Panc1 (cell line): ENCODE measurements at regions not wholly inside any gene's neighbourhood (a gene's known extent, or its start where the extent isn't known, plus 50 kb on each side); places are given as distances from the start of the nearest gene placed in this dataset.

Experiments used
- ATAC-seq: fragments of 200-7000 bp; cut with Tn5 transposase; 2 replicates; pipeline ENCODE4 v1.9.1; 2020; ENCODE audit warnings: mild to moderate bottlenecking, moderate library complexity
- BruUV-seq: library from RNA; stranded (reverse); fragments of 400-500 nt; replicated peaks from 2 replicates; lab custom pipeline; 2021; lab: Mats Ljungman, UMichigan
- CTCF ChIA-PET: fragments of 300-600 bp; sonication (Branson Sonifier 250); formaldehyde crosslinking; loops from one replicate; lab custom pipeline; 2022; ENCODE audit warnings: antibody characterized with exemption; lab: Charles Lee
- POLR2A ChIA-PET: fragments of 300-600 bp; sonication (Branson Sonifier 250); formaldehyde crosslinking; loops from one replicate; lab custom pipeline; 2022; ENCODE audit warnings: antibody characterized with exemption; lab: Charles Lee
- DNase-seq: peaks from one replicate; pipeline ENCODE4 v3.0.0-alpha.2; 2010; ENCODE audit warnings: low read depth, low spot score
- H3K27ac ChIP-seq: 2 replicates; pipeline ENCODE4 v1.5.1; 2011; ENCODE audit warnings: mild to moderate bottlenecking, low read length, inconsistent platforms
- H3K27me3 ChIP-seq: fragments of 200-500 bp; sonication (Bioruptor generic); 2 replicates; pipeline ENCODE4 v1.6.0; 2014; ENCODE audit warnings: low read length, inconsistent platforms; ENCODE audit not compliant: control insufficient read depth, insufficient read depth
- H3K36me3 ChIP-seq: fragments of 200-500 bp; sonication (Bioruptor generic); 2 replicates; pipeline ENCODE4 v1.5.1; 2014; ENCODE audit warnings: inconsistent platforms, mild to moderate bottlenecking, low read length, moderate library complexity; ENCODE audit not compliant: control insufficient read depth, insufficient read depth
- H3K4me1 ChIP-seq: 2 replicates; pipeline ENCODE4 v1.5.1; 2011; ENCODE audit warnings: inconsistent platforms, mild to moderate bottlenecking, low read length, moderate library complexity; ENCODE audit not compliant: control insufficient read depth, insufficient read depth
- H3K4me3 ChIP-seq, 2 experiments: 2 replicates each; pipeline ENCODE4 v1.5.1; 2011 to 2012; ENCODE audit warnings: low read depth in 2 of 2, low read length in 2 of 2, mild to moderate bottlenecking in 2 of 2, inconsistent platforms in 1 of 2, moderate library complexity in 1 of 2
- H3K9me3 ChIP-seq: fragments of 200-500 bp; sonication (Bioruptor generic); 2 replicates; pipeline ENCODE4 v1.5.1; 2014; ENCODE audit warnings: low read depth, mild to moderate bottlenecking, inconsistent platforms, low read length, moderate library complexity; ENCODE audit not compliant: control insufficient read depth, insufficient read depth
- CTCF ChIP-seq: fragments of 450-650 bp; IDR thresholded peaks from 2 replicates; pipeline ENCODE4 v1.5.1; 2017; ENCODE audit warnings: mild to moderate bottlenecking
- POLR2AphosphoS5 ChIP-seq: IDR thresholded peaks from 2 replicates; pipeline ENCODE4 v1.6.1; 2012; ENCODE audit warnings: mild to moderate bottlenecking, low read depth, low read length, moderate library complexity
- SIN3A ChIP-seq: IDR thresholded peaks from 2 replicates; pipeline ENCODE4 v1.6.1; 2012; ENCODE audit warnings: low read depth, mild to moderate bottlenecking, low read length, moderate library complexity, borderline replicate concordance; ENCODE audit not compliant: insufficient read depth
- TCF7L2 ChIP-seq: IDR thresholded peaks from 2 replicates; pipeline ENCODE4 v1.6.1; 2011; ENCODE audit warnings: mild to moderate bottlenecking, low read depth, low read length, inconsistent platforms
- in situ Hi-C: cut with HindIII; loops from 2 replicates; pipeline ENCODE4 v1.10.0; 2016; ENCODE audit warnings: low sequenced_read_pairs, low pct_unique_long_range_greater_than_20kb
- intact Hi-C: fragments of 100-400 bp; cut with micrococcal nuclease; formaldehyde crosslinking; loops from one replicate; pipeline ENCODE4 v1.10.0; 2022; ENCODE audit not compliant: unreplicated experiment
- TF ChIP-seq, protein P1 (sequence below), 2 experiments: IDR thresholded peaks; 2 replicates each; pipeline ENCODE4 v1.6.1; 2011 to 2012; ENCODE audit warnings: low read depth in 2 of 2, control low read depth in 1 of 2, low read length in 1 of 2, mild to moderate bottlenecking in 1 of 2, moderate library complexity in 1 of 2; ENCODE audit not compliant: insufficient read depth in 1 of 2

- H3K9me3 ChIP-seq = no peaks in the 10 kb centered on the region
- POLR2A ChIA-PET = no interaction called here
- intact Hi-C loops (no loop called here), in situ Hi-C loops (no loop called here)
- no peaks in the 10 kb centered on the region for H3K36me3 ChIP-seq
- TF ChIP-seq CTCF (no peak), SIN3A (no peak), POLR2AphosphoS5 (no peak), TCF7L2 (no peak)
- TF ChIP-seq, protein P1, sequence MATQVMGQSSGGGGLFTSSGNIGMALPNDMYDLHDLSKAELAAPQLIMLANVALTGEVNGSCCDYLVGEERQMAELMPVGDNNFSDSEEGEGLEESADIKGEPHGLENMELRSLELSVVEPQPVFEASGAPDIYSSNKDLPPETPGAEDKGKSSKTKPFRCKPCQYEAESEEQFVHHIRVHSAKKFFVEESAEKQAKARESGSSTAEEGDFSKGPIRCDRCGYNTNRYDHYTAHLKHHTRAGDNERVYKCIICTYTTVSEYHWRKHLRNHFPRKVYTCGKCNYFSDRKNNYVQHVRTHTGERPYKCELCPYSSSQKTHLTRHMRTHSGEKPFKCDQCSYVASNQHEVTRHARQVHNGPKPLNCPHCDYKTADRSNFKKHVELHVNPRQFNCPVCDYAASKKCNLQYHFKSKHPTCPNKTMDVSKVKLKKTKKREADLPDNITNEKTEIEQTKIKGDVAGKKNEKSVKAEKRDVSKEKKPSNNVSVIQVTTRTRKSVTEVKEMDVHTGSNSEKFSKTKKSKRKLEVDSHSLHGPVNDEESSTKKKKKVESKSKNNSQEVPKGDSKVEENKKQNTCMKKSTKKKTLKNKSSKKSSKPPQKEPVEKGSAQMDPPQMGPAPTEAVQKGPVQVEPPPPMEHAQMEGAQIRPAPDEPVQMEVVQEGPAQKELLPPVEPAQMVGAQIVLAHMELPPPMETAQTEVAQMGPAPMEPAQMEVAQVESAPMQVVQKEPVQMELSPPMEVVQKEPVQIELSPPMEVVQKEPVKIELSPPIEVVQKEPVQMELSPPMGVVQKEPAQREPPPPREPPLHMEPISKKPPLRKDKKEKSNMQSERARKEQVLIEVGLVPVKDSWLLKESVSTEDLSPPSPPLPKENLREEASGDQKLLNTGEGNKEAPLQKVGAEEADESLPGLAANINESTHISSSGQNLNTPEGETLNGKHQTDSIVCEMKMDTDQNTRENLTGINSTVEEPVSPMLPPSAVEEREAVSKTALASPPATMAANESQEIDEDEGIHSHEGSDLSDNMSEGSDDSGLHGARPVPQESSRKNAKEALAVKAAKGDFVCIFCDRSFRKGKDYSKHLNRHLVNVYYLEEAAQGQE (IDR thresholded peaks at IDR 0.05; ENCODE audit: insufficient read depth in 1 of 2, low read depth in 2 of 2, low read length in 1 of 2) = no peak
- H3K27me3 ChIP-seq = no peaks in the 10 kb centered on the region; the same call in 1 of the 2 replicates
- H3K4me3 ChIP-seq = no peak overlapping the region
- DNase-seq (no peak), ATAC-seq (no peak)
- no TSS peak for BruUV-seq
- CTCF ChIA-PET = no interaction called here
- H3K4me1 ChIP-seq = no peaks in the 10 kb centered on the region
- H3K27ac ChIP-seq = no peak overlapping the region
Observed at GRCh38 chr13:112132142-112132541, 65.2 kb downstream of the SOX1 start.

GRCh38 chr13:112132619-112133018 is 65.7 kb downstream of the SOX1 start:
- in situ Hi-C loops (no loop called here), intact Hi-C loops (no loop called here)
- POLR2A ChIA-PET = no interaction called here
- no TSS peak for BruUV-seq
- no peaks in the 10 kb centered on the region for H3K4me1 ChIP-seq
- H3K27ac ChIP-seq = no peak overlapping the region
- CTCF ChIA-PET = no interaction called here
- no peak overlapping the region for H3K4me3 ChIP-seq
- DNase-seq (no peak), ATAC-seq (no peak)
- no peaks in the 10 kb centered on the region for H3K36me3 ChIP-seq
- H3K9me3 ChIP-seq = no peaks in the 10 kb centered on the region
- H3K27me3 ChIP-seq = no peaks in the 10 kb centered on the region; the same call in 1 of the 2 replicates
- TF ChIP-seq, protein P1 (IDR thresholded peaks at IDR 0.05; ENCODE audit: insufficient read depth in 1 of 2, low read depth in 2 of 2, low read length in 1 of 2) = no peak
- TF ChIP-seq CTCF (no peak), TCF7L2 (no peak), POLR2AphosphoS5 (no peak), SIN3A (no peak)
